GM21723 (cell line): ENCODE measurements at regions not wholly inside any gene's neighbourhood (a gene's known extent, or its start where the extent isn't known, plus 50 kb on each side); places are given as distances from the start of the nearest gene placed in this dataset.
A peak's percentile ranks its signal among the peaks of the same experiment; 100 is the strongest.

Experiments
- ATAC-seq: cut with Tn5 transposase; IDR thresholded peaks from one replicate; pipeline ENCODE4 v1.9.1; 2021; ENCODE audit warnings: mild to moderate bottlenecking, moderate library complexity; ENCODE audit not compliant: unreplicated experiment

GRCh38 chr6:155523821-155524651 lies 68.4 kb upstream of the NOX3 start:
- ATAC-seq = no peak

- ATAC-seq = no peak
These were observed 66.1 kb upstream of the NOX3 start for GRCh38 chr6:155521719-155522118.

- ATAC-seq = no peak
These were observed 64.4 kb upstream of the NOX3 start for GRCh38 chr6:155520078-155520477.

GRCh38 chr6:155519176-155519738 lies 63.6 kb upstream of the NOX3 start:
- ATAC-seq = no peak

DNA sequence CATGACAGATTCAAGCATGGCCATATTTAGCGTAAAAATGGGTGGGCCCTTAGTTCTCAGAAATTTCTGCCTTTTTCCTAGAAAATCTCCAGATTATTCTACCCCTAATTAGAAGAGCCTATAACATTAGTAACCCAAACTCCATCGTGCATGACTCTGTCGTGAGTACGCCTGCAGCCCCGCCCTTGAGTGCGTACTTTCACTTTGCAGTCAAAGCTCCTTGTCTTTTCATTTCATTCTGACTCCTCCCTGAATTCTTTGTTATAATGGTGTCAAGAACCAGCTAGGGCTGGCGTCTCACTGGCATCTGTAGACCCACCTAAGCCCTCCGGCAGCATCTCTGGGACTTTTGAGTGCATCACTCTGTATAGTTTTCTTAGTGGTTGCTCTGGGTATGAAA lies 61.7 kb upstream of the NOX3 start:
- no peak for ATAC-seq

- ATAC-seq = peak; percentile 94
These were observed 55.2 kb upstream of the NOX3 start for GRCh38 chr6:155510879-155511278.

- no peak for ATAC-seq
These were observed 54.3 kb upstream of the NOX3 start for GRCh38 chr6:155509743-155510475.

GRCh38 chr6:155505608-155505989 lies 50.0 kb upstream of the NOX3 start:
- no peak for ATAC-seq
